ENCODE measurements at regions not wholly inside any gene's neighbourhood (a gene's known extent, or its start where the extent isn't known, plus 50 kb on each side); places are given as distances from the start of the nearest gene placed in this dataset.
"Not testable (repeated sequence)": the region's sequence is repeated elsewhere in the genome, so short reads cannot be mapped to it uniquely, and the experiment has no call there.

DNA sequence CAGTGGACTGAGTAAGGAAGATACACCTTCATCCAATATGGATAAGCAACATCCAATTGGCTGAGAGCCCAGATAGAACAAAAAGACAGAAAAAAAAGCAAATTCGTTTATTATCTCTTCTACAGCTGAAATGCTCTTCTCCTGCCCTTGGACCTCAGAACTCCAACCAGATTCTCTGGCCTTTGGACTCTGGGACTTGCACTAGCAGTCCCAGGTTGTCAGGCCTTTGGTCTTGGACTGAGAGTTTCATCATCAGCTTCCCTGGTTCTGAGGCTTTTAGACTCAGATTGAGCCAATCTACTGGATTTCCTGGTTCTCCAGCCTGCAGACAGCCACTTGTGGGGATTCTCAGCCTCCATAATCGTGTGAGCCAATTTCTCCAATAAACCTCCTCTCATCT is 926.8 kb downstream of the PLA2G4A start:
- no peak for TF ChIP-seq EZH2 (IDR thresholded peaks at IDR 0.05; ENCODE audit: low read depth)
- TF ChIP-seq, protein P1, sequence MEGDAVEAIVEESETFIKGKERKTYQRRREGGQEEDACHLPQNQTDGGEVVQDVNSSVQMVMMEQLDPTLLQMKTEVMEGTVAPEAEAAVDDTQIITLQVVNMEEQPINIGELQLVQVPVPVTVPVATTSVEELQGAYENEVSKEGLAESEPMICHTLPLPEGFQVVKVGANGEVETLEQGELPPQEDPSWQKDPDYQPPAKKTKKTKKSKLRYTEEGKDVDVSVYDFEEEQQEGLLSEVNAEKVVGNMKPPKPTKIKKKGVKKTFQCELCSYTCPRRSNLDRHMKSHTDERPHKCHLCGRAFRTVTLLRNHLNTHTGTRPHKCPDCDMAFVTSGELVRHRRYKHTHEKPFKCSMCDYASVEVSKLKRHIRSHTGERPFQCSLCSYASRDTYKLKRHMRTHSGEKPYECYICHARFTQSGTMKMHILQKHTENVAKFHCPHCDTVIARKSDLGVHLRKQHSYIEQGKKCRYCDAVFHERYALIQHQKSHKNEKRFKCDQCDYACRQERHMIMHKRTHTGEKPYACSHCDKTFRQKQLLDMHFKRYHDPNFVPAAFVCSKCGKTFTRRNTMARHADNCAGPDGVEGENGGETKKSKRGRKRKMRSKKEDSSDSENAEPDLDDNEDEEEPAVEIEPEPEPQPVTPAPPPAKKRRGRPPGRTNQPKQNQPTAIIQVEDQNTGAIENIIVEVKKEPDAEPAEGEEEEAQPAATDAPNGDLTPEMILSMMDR (conservative IDR thresholded peaks at IDR 0.05) = no peak
- H3K36me3 ChIP-seq (ENCODE audit: low read depth) = no peaks in the 10 kb centered on the region
- BruUV-seq (replicated peaks) = no TSS peak
- H3K4me2 ChIP-seq = no peak overlapping the region
- intact Hi-C loops (cut with micrococcal nuclease; ENCODE audit: unreplicated experiment) = no loop called here
- no peak overlapping the region for H2AFZ ChIP-seq
- H3K4me3 ChIP-seq = no peak overlapping the region
- H4K20me1 ChIP-seq (ENCODE audit: insufficient read depth) = no peaks in the 10 kb centered on the region
- no peak for DNase-seq
- H3K79me2 ChIP-seq (ENCODE audit: low read depth) = no peaks in the 10 kb centered on the region
- H3K9me2 ChIP-seq (ENCODE audit: insufficient read depth) = no peaks in the 10 kb centered on the region; the same call in 1 of the 2 replicates
- ChIA-PET CTCF (no interaction called here), POLR2A (ENCODE audit: unreplicated experiment) (no interaction called here)
- H3K27ac ChIP-seq = no peak overlapping the region
- H3K9me3 ChIP-seq (ENCODE audit: insufficient read depth, low read depth) = no peaks in the 10 kb centered on the region
- no peaks in the 10 kb centered on the region for H3K4me1 ChIP-seq (replicated peaks; ENCODE audit: insufficient read depth)
- H3K27me3 ChIP-seq (ENCODE audit: insufficient read depth, low read depth) = no peaks in the 10 kb centered on the region
- no peaks in the 10 kb centered on the region for H3F3A ChIP-seq (ENCODE audit: insufficient read depth, low read depth)

DNA sequence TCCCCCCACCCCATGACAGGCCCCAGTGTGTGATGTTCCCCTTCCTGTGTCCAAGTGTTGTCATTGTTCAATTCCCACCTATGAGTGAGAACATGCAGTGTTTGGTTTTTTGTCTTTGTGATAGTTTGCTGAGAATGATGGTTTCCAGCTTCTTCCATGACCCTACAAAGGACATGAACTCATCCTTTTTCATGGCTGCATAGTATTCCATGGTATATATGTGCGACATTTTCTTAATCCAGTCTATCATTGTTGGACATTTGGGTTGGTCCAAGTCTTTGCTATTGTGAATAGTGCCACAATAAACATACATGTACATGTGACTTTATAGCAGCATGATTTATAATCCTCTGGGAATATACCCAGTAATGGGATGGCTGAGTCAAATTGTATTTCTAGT is 927.9 kb downstream of the PLA2G4A start:
- POLR2A ChIA-PET (ENCODE audit: unreplicated experiment); H3K27me3 ChIP-seq (ENCODE audit: insufficient read depth, low read depth); H3K4me3 ChIP-seq; DNase-seq; H3K4me1 ChIP-seq (replicated peaks; ENCODE audit: insufficient read depth); H3K27ac ChIP-seq; H3K4me2 ChIP-seq; H3K9me2 ChIP-seq (ENCODE audit: insufficient read depth); H2AFZ ChIP-seq; CTCF ChIA-PET; H3F3A ChIP-seq (ENCODE audit: insufficient read depth, low read depth); intact Hi-C loops (cut with micrococcal nuclease; ENCODE audit: unreplicated experiment); BruUV-seq (replicated peaks); H3K36me3 ChIP-seq (ENCODE audit: low read depth); H4K20me1 ChIP-seq (ENCODE audit: insufficient read depth); H3K9me3 ChIP-seq (ENCODE audit: insufficient read depth, low read depth); H3K79me2 ChIP-seq (ENCODE audit: low read depth): not testable (repeated sequence)

DNA sequence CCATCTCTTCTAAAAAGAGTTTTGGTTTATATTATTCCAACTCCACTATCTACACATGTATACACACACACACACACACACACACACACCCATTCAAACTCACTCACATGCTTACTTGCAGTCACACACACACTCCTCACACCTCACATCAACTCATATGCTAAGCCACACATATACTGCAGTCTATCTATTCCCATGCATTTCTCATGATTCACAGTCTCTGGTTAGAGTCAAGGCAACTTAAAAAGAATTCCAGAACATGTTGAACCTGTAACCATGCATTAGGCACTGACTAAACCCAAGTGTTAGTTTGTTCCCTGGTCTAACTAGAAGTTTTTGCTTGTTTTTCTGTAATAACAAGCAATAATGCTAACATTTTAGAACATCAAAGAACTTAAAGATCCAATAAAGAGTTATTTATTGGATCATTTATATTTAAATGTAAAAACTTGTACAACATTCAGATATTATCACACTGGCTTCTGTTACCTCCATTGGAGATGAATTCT is 931.1 kb downstream of the PLA2G4A start:
- Histone ChIP-seq H3K4me2 (no peak overlapping the region), H3K4me3 (no peak overlapping the region), H3K36me3 (ENCODE audit: low read depth) (no peaks in the 10 kb centered on the region), H3K9me2 (ENCODE audit: insufficient read depth) (no peaks in the 10 kb centered on the region), H3K27me3 (ENCODE audit: insufficient read depth, low read depth) (no peaks in the 10 kb centered on the region), H4K20me1 (ENCODE audit: insufficient read depth) (no peaks in the 10 kb centered on the region), H3K9me3 (ENCODE audit: insufficient read depth, low read depth) (peaks cover 5% of the 10 kb centered on the region; the same call in 1 of the 2 replicates), H3K4me1 (replicated peaks; ENCODE audit: insufficient read depth) (no peaks in the 10 kb centered on the region), H3F3A (ENCODE audit: insufficient read depth, low read depth) (no peaks in the 10 kb centered on the region), H2AFZ (no peak overlapping the region), H3K27ac (no peak overlapping the region), H3K79me2 (ENCODE audit: low read depth) (no peaks in the 10 kb centered on the region)
- ChIA-PET CTCF (no interaction called here), POLR2A (ENCODE audit: unreplicated experiment) (no interaction called here)
- intact Hi-C loops (cut with micrococcal nuclease; ENCODE audit: unreplicated experiment) = no loop called here
- DNase-seq = no peak
- no TSS peak for BruUV-seq (replicated peaks)
- TF ChIP-seq, protein P1 (conservative IDR thresholded peaks at IDR 0.05) = no peak
- no peak for TF ChIP-seq EZH2 (IDR thresholded peaks at IDR 0.05; ENCODE audit: low read depth)

DNA sequence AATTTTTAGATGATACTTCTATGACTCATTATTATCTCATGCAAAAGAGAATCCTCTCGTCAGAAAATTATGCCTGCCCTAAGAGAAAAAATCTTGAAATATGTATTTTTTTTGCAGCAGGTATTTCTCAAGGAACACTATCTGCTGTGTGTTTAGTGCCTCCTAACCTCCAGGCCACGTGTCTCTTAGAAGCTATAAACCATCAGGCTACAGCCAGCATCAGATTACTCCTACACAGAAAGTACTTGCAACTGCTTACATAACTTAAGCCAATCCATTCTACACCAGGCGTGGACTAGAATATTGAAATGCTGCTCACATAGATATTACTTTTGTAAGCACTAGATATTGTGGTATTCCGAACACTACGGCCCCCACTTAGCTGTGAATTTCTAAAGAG is 933.4 kb downstream of the PLA2G4A start:
- Histone ChIP-seq H3K4me1 (replicated peaks; ENCODE audit: insufficient read depth) (no peaks in the 10 kb centered on the region), H3K36me3 (ENCODE audit: low read depth) (no peaks in the 10 kb centered on the region), H3K9me3 (ENCODE audit: insufficient read depth, low read depth) (peaks cover 5% of the 10 kb centered on the region; the same call in 1 of the 2 replicates), H2AFZ (no peak overlapping the region), H3K79me2 (ENCODE audit: low read depth) (no peaks in the 10 kb centered on the region), H4K20me1 (ENCODE audit: insufficient read depth) (no peaks in the 10 kb centered on the region), H3K27me3 (ENCODE audit: insufficient read depth, low read depth) (no peaks in the 10 kb centered on the region), H3F3A (ENCODE audit: insufficient read depth, low read depth) (no peaks in the 10 kb centered on the region), H3K9me2 (ENCODE audit: insufficient read depth) (no peaks in the 10 kb centered on the region), H3K27ac (no peak overlapping the region), H3K4me3 (no peak overlapping the region), H3K4me2 (no peak overlapping the region)
- ChIA-PET CTCF (no interaction called here), POLR2A (ENCODE audit: unreplicated experiment) (no interaction called here)
- intact Hi-C loops (cut with micrococcal nuclease; ENCODE audit: unreplicated experiment) = no loop called here
- no TSS peak for BruUV-seq (replicated peaks)
- DNase-seq = no peak
- TF ChIP-seq, protein P1 (conservative IDR thresholded peaks at IDR 0.05) = no peak
- TF ChIP-seq EZH2 (IDR thresholded peaks at IDR 0.05; ENCODE audit: low read depth) = no peak

Measured in PC-9 (cell line).